ENCODE measurements at regions not wholly inside any gene's neighbourhood (a gene's known extent, or its start where the extent isn't known, plus 50 kb on each side); places are given as distances from the start of the nearest gene placed in this dataset.

- H3K27me3 ChIP-seq (ENCODE audit: insufficient read depth, low read length): no peaks in the 10 kb centered on the region
- no peak overlapping the region for H3K27ac ChIP-seq (ENCODE audit: low read depth, low read length)
- peak overlapping the region; percentile 64 for H2AFZ ChIP-seq (ENCODE audit: low read length)
- no peak overlapping the region for H3K4me2 ChIP-seq (ENCODE audit: insufficient read depth, low read length)
- TF ChIP-seq CTCF (IDR thresholded peaks at IDR 0.05; ENCODE audit: extremely low read depth, low read depth, low read length): no peak
- DNase-seq (ENCODE audit: insufficient read length, low spot score, missing footprints): no peak
- no peaks in the 10 kb centered on the region for H3K36me3 ChIP-seq (ENCODE audit: insufficient read depth, low read length)
- peaks cover 6% of the 10 kb centered on the region for H3K4me1 ChIP-seq (ENCODE audit: insufficient read depth, low read length)
- no peaks in the 10 kb centered on the region for H3K9me3 ChIP-seq (ENCODE audit: low read depth, low read length)
- no peak overlapping the region for H3K4me3 ChIP-seq (ENCODE audit: insufficient read depth, low read length)
- no peaks in the 10 kb centered on the region for H3K79me2 ChIP-seq (ENCODE audit: insufficient read depth, low read length)
- no peaks in the 10 kb centered on the region for H4K20me1 ChIP-seq (ENCODE audit: insufficient read depth, low read length)
These were observed 90.8 kb upstream of the TENT5A start for GRCh38 chr6:81843302-81843701.

- DNase-seq (ENCODE audit: insufficient read length, low spot score, missing footprints): no peak
- peaks cover 6% of the 10 kb centered on the region for H3K4me1 ChIP-seq (ENCODE audit: insufficient read depth, low read length)
- H3K27ac ChIP-seq (ENCODE audit: low read depth, low read length): no peak overlapping the region
- no peaks in the 10 kb centered on the region for H3K27me3 ChIP-seq (ENCODE audit: insufficient read depth, low read length)
- no peaks in the 10 kb centered on the region for H4K20me1 ChIP-seq (ENCODE audit: insufficient read depth, low read length)
- no peak overlapping the region for H2AFZ ChIP-seq (ENCODE audit: low read length)
- no peak overlapping the region for H3K4me3 ChIP-seq (ENCODE audit: insufficient read depth, low read length)
- H3K9me3 ChIP-seq (ENCODE audit: low read depth, low read length): no peaks in the 10 kb centered on the region
- H3K79me2 ChIP-seq (ENCODE audit: insufficient read depth, low read length): no peaks in the 10 kb centered on the region
- H3K4me2 ChIP-seq (ENCODE audit: insufficient read depth, low read length): no peak overlapping the region
- H3K36me3 ChIP-seq (ENCODE audit: insufficient read depth, low read length): no peaks in the 10 kb centered on the region
- no peak for TF ChIP-seq CTCF (IDR thresholded peaks at IDR 0.05; ENCODE audit: extremely low read depth, low read depth, low read length)
These were observed 89.8 kb upstream of the TENT5A start for GRCh38 chr6:81842254-81842653.

GRCh38 chr6:81838724-81839426, 86.4 kb upstream of the TENT5A start:
- Histone ChIP-seq H3K27ac (ENCODE audit: low read depth, low read length) (no peak overlapping the region), H3K9me3 (ENCODE audit: low read depth, low read length) (no peaks in the 10 kb centered on the region), H3K36me3 (ENCODE audit: insufficient read depth, low read length) (no peaks in the 10 kb centered on the region), H4K20me1 (ENCODE audit: insufficient read depth, low read length) (no peaks in the 10 kb centered on the region), H3K79me2 (ENCODE audit: insufficient read depth, low read length) (no peaks in the 10 kb centered on the region), H2AFZ (ENCODE audit: low read length) (no peak overlapping the region), H3K4me1 (ENCODE audit: insufficient read depth, low read length) (peaks cover 9% of the 10 kb centered on the region), H3K4me2 (ENCODE audit: insufficient read depth, low read length) (no peak overlapping the region), H3K4me3 (ENCODE audit: insufficient read depth, low read length) (no peak overlapping the region), H3K27me3 (ENCODE audit: insufficient read depth, low read length) (no peaks in the 10 kb centered on the region)
- TF ChIP-seq CTCF (IDR thresholded peaks at IDR 0.05; ENCODE audit: extremely low read depth, low read depth, low read length): peak; percentile 15
- DNase-seq (ENCODE audit: insufficient read length, low spot score, missing footprints): peak; percentile 70

GRCh38 chr6:81838031-81838430, 85.5 kb upstream of the TENT5A start:
- no peak for DNase-seq (ENCODE audit: insufficient read length, low spot score, missing footprints)

More at GRCh38 chr6:81838031-81838430, 85.5 kb upstream of the TENT5A start:
- Histone ChIP-seq H3K27ac (ENCODE audit: low read depth, low read length) (no peak overlapping the region), H3K9me3 (ENCODE audit: low read depth, low read length) (no peaks in the 10 kb centered on the region), H3K36me3 (ENCODE audit: insufficient read depth, low read length) (no peaks in the 10 kb centered on the region), H3K79me2 (ENCODE audit: insufficient read depth, low read length) (no peaks in the 10 kb centered on the region), H3K27me3 (ENCODE audit: insufficient read depth, low read length) (no peaks in the 10 kb centered on the region), H3K4me2 (ENCODE audit: insufficient read depth, low read length) (no peak overlapping the region), H4K20me1 (ENCODE audit: insufficient read depth, low read length) (no peaks in the 10 kb centered on the region), H2AFZ (ENCODE audit: low read length) (no peak overlapping the region), H3K4me3 (ENCODE audit: insufficient read depth, low read length) (no peak overlapping the region), H3K4me1 (ENCODE audit: insufficient read depth, low read length) (peaks cover 12% of the 10 kb centered on the region)
- no peak for TF ChIP-seq CTCF (IDR thresholded peaks at IDR 0.05; ENCODE audit: extremely low read depth, low read depth, low read length)

All from osteoblast (primary cell).